ENCODE measurements at regions not wholly inside any gene's neighbourhood (a gene's known extent, or its start where the extent isn't known, plus 50 kb on each side); places are given as distances from the start of the nearest gene placed in this dataset.
"Not testable (repeated sequence)": the region's sequence is repeated elsewhere in the genome, so short reads cannot be mapped to it uniquely, and the experiment has no call there.

DNA sequence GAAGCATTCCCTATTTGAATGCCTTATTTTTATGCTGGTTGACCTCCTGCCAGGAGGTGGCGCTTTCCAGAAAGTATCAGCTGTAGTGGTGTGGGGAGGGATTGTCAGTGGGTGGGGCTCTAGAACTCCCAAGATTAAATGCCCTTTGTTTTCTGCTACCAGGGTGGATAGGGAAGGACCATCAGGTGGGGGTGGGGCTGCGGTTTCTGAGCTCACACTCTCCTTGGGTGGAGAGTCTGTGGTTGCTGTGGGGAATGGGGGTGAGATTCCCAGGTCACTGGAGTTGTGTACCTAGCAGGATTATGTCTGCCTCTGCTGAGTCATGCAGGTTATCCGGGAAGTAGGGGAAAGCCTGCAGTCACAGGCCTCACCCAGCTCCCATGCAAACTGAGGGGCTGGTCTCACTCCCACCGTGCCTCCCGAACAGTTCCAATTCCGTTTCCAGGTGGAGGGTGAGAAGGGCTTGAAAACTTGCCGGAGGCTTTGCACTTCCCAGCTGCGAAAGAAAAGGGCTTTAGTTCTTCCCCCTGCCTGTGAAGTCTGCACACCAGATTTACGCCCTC lies 68.3 kb downstream of the ALG10B start:
- DNase-seq (ENCODE audit: low spot score) = no peak

DNA sequence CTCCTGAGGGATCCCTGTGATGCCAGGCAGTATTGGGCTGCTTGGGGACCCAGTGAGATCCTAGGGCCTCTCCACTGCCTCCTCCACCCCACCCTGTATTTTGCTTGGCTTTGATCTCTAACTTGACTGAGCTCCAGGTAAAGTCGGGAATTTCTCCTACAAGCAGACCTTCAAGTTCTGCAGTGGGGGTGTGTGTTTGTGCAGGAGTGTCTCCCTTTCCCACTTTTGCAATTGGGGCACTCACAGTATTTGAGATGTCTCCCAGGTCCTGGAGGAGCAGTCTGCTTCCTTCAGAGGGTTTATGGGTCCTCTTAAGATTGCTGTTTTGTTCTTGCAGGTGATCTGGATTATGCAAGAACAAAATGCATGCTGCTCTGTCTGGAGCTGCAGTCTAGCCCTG lies 68.9 kb downstream of the ALG10B start:
- DNase-seq (ENCODE audit: low spot score) = no peak

DNA sequence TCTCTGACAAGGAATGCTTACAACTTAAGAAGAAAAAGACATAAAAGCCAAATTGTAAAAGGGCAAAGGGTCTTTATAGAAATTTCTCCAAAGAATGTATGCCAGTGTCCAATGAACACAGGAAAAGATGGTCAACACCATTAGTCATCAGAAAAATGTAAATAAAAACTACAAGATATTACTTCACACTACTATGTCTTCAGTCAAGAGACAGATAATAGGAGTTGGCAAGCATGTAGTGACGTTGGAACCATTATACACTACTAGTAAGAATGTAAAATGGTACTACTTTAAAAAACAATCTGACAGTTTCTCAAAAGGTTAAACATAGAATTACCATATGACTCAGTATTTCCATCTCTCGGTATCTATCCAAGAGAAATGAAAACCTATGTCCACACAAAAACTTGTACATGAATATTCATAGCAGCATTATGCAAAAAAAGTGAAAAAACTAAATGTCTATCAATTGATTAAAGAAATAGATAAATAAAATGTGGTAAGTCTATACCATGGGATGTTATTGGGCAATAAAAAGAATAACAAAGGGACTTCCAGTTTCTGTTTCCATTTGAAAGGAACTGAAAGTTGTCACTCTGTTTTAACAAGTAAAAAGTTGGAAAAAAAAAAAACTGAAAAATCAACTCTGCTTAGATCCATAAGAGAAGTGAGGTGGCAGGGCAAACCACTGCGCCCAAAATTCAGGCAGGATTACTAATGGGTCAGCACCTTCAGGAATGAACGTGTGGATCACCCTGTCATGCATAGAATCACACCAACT lies 69.8 kb downstream of the ALG10B start:
- no peak for DNase-seq (ENCODE audit: low spot score)

DNA sequence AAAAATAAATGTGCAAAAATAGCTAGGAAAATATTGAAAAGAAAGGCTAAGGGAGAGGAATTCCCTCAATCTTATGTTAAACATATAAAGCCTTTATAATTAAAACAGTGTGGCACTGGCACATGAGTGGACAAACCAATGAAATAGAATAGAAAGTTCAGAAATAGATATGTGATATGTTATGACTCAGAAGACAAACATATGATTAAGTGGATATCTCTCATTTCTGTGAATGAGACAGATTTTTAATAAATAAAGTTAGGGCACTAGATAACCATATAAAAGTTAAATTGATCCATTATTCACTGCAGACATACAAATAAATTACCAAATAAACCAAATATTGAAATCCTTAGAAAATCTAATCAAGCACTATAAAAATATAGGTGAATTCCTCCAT lies 73.0 kb downstream of the ALG10B start:
- DNase-seq (ENCODE audit: low spot score) = no peak

DNA sequence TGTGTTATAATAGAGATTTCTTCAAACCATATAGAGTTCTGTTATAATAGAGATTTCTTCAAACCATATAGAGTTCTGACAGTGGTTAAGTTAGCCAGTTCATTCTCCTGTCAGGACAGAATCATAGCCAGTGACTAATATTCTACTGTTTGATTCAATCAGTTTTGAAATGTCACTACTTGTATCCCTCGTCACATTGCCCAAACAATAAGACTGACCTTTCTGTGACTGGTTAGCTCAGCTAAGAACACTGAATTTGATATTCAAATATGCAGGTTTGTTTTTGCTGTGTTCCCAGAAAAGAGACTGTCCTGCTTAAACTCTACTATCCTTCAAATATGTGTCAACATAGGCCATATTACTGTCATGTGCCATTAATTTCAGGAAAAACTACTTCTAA lies 74.4 kb downstream of the ALG10B start:
- no peak for DNase-seq (ENCODE audit: low spot score)

DNA sequence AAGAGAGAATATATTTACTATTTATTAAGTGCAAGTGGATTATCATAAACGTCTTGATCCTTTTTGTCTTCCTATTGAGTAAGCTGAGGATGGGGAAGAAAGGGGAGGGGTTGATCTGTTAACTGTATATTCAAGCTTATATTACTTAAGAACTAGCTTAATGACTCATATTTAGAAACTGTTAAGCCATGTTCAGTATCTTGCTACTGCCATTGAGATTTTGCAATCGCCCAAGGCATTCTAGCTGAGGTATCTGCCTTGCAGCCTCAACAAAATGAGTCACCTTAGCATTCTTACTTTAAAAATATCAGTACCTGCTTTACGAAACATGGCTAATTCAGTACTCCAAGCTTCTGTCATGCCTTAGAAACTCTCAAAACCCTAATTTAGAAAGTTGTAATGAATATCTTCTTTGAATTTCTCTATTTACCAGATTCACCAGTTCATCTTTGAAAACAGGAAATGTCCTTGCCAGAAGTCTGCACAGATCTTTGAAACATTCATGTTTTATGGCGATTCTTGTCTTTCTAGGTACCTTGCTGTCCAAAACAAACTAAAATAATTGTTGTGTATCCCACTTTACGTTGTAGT lies 76.1 kb downstream of the ALG10B start:
- DNase-seq (ENCODE audit: low spot score) = no peak

DNA sequence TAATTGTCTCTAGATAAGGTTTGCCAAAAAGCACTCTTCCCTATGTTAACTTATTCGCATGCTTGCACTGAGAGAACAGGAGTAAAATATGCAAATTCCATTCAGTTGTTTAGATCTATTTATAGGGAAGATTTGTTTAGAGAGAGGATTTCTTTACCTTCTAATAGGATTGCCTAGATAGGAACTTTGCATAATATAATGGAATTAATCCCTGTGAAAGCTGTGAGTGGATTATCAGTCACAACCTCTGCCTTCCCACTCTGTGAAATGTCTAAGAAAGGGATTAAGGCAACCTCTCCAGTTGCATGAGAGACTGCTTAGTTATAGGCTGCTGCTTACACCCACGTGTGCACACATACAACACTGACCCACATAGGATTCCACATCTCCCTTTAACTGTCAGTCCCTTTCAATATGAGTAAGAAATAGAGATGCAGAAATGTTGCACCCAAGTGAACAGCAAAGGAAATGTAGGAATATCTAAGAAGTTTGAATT lies 83.2 kb downstream of the ALG10B start:
- DNase-seq (ENCODE audit: low spot score) = no peak

DNA sequence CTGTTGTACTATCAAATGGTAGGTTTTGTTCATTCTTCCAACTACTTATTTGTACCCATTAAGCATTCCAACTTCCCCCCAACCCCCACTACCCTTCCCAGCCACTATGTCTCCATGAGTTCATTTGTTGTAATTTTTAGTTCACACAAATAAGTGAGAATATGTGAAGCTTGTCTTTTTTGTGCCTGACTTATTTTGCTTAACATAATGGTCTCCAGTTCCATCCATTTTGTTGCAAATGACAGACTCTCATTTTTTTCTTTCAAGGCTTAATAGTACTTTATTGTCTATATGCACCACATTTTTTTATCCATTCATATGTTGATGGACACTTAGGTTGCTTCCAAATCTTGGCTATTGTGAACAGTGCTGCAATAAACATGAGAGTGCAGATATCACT lies 86.2 kb downstream of the ALG10B start:
- no peak for DNase-seq (ENCODE audit: low spot score)

DNA sequence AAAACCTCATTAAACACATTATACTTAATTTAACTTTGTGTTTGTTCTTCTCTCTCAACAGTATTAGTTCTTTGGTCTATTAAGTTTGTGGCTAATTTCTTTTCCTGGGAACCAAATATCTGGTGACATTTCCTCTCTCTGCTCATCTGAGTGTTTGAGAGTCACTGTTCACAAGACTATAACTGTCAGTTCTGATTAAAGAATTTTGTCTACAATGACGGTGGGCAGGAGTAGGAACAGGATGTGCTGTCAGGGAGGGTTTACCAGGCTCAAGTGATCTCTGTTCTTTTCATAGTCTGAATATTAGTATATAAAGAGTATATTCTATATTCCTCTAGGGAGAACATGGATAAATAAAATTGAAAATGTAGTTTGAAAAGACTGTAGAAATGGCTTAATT lies 92.9 kb downstream of the ALG10B start:
- DNase-seq (ENCODE audit: low spot score) = no peak

DNA sequence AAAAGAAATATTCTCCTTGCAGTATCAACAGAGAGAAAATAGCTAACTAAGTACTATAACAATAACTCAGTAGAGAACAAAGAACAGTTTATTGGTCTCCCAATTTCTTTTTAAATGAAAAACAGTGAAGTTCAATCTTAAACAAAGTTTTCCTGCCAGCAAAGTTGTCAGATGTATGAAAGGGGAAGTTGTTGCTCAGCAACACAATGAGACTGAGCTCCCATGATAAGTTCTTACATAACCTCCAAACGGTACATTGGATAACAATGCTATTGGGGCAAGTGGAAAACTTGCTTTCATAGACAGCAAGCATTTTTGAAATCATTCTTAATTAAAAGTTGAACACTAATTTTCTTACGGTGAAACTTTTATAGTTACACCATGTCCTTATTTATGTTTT lies 94.9 kb downstream of the ALG10B start:
- no peak for DNase-seq (ENCODE audit: low spot score)

DNA sequence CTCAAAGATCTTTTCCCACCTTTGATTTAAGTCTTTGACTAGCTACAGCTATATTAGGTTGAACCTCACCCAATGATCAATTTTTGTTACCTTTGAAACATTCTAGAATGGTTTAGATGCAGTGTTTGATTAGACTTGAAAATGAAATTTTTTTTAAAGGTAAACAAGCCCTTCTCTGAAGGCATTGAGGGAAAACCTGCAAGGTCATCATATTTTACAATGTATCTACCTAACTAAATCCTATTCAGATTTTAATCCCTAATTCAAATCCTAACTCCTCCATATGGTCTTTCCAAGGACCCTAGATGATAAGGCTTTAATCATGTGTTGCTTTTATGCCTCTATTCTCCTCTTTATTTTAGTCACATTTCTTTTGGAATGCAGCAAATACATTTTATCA lies 95.4 kb downstream of the ALG10B start:
- no peak for DNase-seq (ENCODE audit: low spot score)

DNA sequence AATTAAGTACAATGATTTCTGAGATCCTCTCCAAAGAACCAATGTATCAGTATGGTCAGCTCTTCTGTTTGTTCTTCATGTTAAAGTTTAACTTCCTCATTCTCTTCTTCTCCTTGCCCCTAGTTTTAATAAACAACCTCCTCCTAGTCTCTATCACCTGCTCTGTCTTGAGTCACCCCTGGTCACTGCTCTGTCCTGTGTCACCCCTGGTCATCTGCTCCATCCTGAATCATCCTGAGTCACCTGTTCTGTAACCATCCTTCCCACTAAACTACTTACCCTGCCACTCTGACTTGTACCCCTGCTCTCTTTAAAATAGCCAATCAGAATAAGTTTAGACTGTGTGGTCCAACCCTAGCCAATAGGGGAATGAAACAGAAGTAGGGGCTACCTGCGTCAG lies 100.5 kb downstream of the ALG10B start:
- DNase-seq (ENCODE audit: low spot score) = peak; percentile 34

DNA sequence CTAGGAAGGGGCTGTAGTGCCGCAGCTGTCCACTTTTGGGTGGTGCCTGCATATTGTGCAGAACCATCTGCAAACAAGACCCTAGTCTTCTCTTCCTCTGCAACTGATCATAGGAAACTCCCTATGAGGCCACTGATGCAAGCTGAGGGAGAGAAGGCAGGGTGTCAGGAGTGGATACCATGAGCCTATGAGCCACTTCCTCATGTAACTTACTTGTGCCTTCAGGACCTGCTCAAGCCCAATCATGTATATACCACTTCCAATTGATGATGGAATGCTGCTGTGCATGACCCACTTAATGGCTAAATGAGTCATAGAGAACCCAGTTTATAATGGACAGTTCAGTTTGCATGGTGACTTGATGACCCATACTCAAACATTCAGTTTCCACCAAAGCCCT lies 107.9 kb downstream of the ALG10B start:
- DNase-seq (ENCODE audit: low spot score) = no peak

DNA sequence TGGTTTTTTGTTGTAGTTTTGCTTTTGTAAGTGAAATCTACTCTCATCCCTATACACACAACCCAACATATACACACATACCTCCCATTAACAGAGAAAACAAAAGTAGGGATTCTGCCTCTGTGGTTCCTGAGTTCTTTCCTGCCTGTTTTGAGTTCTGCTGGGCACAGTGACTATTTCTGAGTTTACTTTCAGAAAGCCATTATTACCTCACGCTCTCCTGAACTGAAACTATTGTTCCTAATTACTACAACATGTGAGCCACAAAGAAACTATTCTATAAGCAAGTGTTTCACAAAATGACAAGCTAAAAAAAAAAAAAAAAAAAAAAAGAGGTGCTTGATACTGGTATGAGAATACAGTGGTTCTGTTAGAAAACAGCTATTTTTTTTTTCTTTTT lies 110.9 kb downstream of the ALG10B start:
- no peak for DNase-seq (ENCODE audit: low spot score)

DNA sequence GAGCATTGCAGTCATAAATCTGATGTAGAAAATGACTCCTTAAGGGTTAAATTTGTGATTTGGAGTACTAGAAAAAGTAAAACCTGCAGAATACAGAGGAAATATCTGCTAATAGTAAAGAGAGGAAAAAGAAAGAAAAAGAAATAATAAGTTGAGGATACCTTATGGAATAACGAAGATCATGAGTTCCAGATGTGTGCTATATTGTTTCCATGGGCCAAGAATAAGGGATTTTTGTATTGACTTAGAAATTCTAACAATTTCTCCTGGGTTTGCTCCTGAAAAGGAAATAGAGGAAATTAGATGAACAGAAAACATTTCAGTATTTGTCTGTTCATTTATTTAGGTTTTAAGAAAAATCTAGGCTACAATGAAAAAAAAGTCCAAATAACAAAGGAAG lies 115.3 kb downstream of the ALG10B start:
- DNase-seq (ENCODE audit: low spot score) = no peak

DNA sequence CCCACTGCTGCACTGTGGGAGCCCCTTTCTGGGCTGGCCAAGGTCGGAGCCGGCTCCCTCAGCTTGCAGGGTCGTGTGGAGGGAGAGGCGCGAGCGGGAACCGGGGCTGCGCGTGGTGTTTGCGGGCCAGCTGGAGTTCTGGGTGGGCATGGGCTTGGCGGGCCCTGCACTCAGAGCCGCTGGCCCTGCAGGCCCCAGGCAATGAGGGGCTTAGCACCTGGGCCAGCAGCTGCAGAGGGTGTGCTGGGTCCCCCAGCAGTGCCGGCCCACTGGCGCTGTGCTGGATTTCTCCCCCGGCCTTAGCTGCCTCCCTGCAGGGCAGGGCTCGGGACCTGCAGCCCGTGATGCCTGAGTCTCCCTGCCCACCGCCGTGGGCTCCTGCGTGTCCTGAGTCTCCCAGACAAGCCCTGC lies 125.3 kb downstream of the ALG10B start:
- not testable (repeated sequence) for DNase-seq (ENCODE audit: low spot score)

DNA sequence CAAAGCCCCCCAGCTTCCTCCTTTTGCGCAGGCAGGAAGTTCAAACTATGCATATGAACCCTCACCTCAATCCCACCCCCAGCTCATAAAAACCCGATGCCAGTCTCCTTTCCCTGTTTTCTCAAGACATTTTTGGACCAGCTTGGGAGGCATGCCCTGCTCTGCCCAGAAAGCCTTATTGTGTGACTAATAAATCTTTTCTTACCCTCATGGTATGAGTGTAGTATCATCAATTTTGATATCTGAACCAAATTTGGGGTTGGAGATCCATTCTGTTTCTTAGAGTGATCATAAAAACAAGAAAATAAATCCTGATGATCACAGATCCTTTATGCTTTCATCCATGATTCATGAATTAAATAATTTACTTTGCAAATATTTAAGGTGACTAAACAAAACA lies 128.5 kb downstream of the ALG10B start:
- DNase-seq (ENCODE audit: low spot score) = no peak

DNA sequence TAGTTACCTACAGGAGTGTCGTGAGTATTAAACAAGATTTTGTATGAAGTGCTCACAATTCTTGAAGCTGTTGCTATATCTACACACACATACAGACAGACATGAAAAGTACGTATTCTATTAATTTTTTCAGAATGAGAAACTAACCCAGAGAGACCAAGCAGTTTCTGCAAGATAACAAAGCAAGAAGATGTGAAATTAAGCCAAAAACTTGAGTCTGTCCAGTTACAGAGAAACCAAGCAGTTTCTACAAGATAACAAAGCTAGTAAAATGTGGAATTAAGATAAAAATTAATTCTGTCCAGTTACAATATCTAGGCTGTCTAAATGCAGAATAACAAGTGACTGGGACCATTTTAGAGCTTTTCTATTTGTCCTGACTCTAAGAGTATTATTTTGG lies 132.4 kb downstream of the ALG10B start:
- DNase-seq (ENCODE audit: low spot score) = no peak

DNA sequence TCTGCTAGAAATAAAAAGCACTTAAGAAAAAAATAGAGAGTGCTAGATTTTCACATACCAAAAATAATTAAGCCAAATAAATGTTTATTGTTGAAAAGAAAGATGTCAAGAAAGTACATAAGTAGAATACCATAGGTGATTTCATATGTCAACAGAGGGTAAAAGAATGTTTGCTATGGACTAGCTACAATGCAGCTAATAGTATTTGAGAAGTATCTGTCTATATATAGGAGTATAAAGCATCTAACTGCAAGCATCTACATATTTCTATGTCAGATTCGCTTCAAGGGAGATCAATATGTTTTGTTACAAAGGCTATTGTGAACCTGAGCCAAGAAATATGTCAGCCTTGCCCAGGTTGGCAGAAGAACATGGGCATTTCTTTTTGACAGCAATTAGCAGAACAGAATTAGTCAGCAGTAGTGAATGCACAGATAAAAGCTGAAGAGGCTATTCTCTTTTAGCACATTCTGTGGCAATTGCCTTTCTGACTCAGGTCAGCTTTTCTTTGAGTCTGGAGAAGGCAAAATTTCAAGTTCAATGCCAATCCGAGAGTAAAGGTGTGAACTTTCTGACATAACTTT lies 140.1 kb downstream of the ALG10B start:
- peak; percentile 47 for DNase-seq (ENCODE audit: low spot score)

DNA sequence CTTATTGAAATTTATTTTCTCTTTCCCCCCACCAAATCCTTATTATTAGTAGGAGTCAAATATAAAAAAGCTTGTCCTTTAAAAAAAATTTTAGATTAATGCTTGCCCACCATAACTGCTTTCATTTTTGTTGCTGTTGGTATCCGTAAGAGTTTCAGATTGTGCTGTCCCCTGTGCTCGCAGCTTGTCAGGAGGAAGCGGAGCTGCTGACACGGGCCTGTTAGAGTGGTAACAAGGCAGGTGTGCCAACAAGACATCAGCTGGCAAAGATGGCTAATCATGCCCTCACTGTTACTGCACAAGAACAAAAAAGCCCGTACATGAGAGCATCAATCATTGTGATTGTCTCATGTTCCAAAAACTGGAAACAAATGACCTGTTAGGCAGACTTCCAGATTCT lies 148.4 kb downstream of the ALG10B start:
- DNase-seq (ENCODE audit: low spot score) = no peak

DNA sequence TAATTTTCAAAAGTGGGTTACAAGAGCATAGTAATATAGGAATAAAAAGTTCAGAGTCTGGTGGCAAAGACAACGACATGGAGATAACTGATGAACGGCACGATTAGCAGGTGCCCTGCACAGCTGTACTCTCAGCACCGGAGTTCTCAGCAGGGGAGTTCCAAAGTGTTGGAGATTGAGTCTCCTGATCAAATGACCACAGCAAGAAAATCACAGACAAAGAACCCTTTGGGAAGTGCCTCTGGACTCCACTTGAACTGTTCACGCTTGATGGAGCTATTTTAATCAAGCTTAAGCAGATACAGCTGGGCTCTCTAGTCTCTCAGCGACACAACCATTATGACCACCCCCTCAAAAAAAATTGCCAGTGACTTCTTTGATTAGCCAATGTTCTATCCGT lies 153.1 kb downstream of the ALG10B start:
- DNase-seq (ENCODE audit: low spot score) = no peak

DNA sequence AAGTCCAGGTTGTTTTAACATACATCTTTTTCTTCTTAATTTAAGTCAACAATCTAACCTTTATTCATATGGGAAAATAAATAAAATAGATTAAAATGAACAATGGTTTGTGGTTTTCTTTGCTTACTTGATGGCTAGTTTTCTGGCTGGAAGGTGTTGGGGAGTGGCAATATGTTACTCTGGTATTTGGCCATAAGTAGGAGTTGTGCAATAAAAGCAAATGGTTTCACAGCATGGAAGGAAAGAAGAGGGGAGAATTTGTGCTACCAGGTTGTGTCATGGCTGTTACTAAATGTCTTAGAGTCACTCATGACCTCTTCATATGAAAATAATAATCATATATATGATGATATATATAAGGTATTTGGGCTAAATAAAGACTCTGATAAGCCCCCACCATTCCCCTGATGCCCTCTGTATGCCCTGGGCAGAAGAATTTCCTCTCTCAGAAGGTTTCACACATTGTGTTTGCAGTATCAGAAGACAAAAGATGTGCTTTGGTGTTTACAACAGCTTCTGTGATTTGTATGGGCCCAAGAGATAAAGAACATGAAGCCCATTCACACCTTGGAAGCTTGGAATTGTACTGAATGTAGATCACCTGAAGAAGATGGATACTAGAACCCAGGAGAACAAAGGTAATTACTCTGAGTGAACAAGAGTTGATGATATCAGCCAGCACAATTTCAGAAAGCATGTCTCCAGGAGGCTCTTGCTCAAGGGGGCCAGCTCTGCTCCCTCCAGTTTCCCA lies 160.9 kb downstream of the ALG10B start:
- no peak for DNase-seq (ENCODE audit: low spot score)

Data from mucosa of gallbladder (tissue), 1 donor.